HepG2 (cell line): ENCODE measurements at regions not wholly inside any gene's neighbourhood (a gene's known extent, or its start where the extent isn't known, plus 50 kb on each side); places are given as distances from the start of the nearest gene placed in this dataset.

Experiments used
- CBX2 ChIP-seq, 2 experiments: fragments of 200-600 bp in 1 of 2; sonication (generic); formaldehyde crosslinking in 1 of 2; IDR thresholded peaks; 2 replicates each; pipeline versions ENCODE4 v1.7.0 to v1.8.1; 2018 to 2022; ENCODE audit warnings: low read depth in 2 of 2, low read length in 1 of 2, mild to moderate bottlenecking in 1 of 2, missing genetic modification reagents in 1 of 2
- CTCF ChIP-seq: sonication (generic); formaldehyde crosslinking; IDR thresholded peaks from 2 replicates; pipeline ENCODE4 v1.5.0; 2020; ENCODE audit warnings: mild to moderate bottlenecking, missing genetic modification reagents, moderate library complexity
- RAD21 ChIP-seq: fragments of 450-650 bp; formaldehyde crosslinking; IDR thresholded peaks from 2 replicates; pipeline ENCODE4 v1.5.0; 2020; ENCODE audit warnings: mild to moderate bottlenecking

GRCh38 chr2:58796239-58796910 is 555.2 kb upstream of the FANCL start:
- TF ChIP-seq CTCF (CRISPR knock-in tag) (no peak), RAD21 (CRISPR knock-in tag) (no peak), CBX2 (IDR thresholded peaks at IDR 0.05; ENCODE audit: low read depth, low read length) (no peak), CBX2 (CRISPR knock-in tag; IDR thresholded peaks at IDR 0.05; ENCODE audit: low read depth) (no peak)
